Psoas muscle (tissue), 7 donors: ENCODE measurements at regions not wholly inside any gene's neighbourhood (a gene's known extent, or its start where the extent isn't known, plus 50 kb on each side); places are given as distances from the start of the nearest gene placed in this dataset.
A peak's percentile ranks its signal among the peaks of the same experiment; 100 is the strongest.
"Not testable (repeated sequence)": the region's sequence is repeated elsewhere in the genome, so short reads cannot be mapped to it uniquely, and the experiment has no call there.

Experiments
- ATAC-seq, 4 donors: fragments of 200-7000 bp; cut with Tn5 transposase; one replicate each; pipeline ENCODE4 v1.9.1; 2020; ENCODE audit warnings: moderate library complexity in 3 of 4, mild to moderate bottlenecking in 2 of 4
- DNase-seq, 2 donors: peaks; one replicate each; pipeline ENCODE4 v3.0.0-alpha.2; 2020
- H3K27ac ChIP-seq: fragments of 200-600 bp; one replicate; pipeline ENCODE4 v1.8.0; 2022
- H3K27me3 ChIP-seq, 3 donors: fragments of 200-600 bp in 1 of 3; one replicate each; pipeline versions ENCODE4 v1.6.1 to v1.8.0; 2013 to 2022; ENCODE audit warnings: low read length in 2 of 3, mild to moderate bottlenecking in 2 of 3, moderate library complexity in 1 of 3; ENCODE audit not compliant: insufficient read depth in 3 of 3
- H3K36me3 ChIP-seq, 2 donors: fragments of 200-600 bp in 1 of 2; one replicate each; pipeline versions ENCODE4 v1.6.1 to v1.8.0; 2013 to 2022; ENCODE audit warnings: low read depth in 1 of 2, mild to moderate bottlenecking in 1 of 2, moderate library complexity in 1 of 2; ENCODE audit not compliant: insufficient read depth in 1 of 2
- H3K4me1 ChIP-seq: fragments of 200-600 bp; one replicate; pipeline ENCODE4 v1.8.0; 2022
- H3K4me3 ChIP-seq: fragments of 200-600 bp; one replicate; pipeline ENCODE4 v1.8.0; 2022; ENCODE audit warnings: mild to moderate bottlenecking
- H3K9me3 ChIP-seq: fragments of 200-600 bp; one replicate; pipeline ENCODE4 v1.8.0; 2022
- WGBS, 3 donors: extraction: QIAGEN DNeasy Blood & Tissue Kit; methylation state at CpG; one replicate each; pipeline versions ENCODE4 v1.1.6 to v1.1.7; 2013; 5-methylcytosine and 5-hydroxymethylcytosine counted together
- intact Hi-C, 2 donors: fragments of 100-400 bp; cut with DNase I; formaldehyde crosslinking; loops; one replicate each; pipeline versions ENCODE4 v1.11.0 to v1.14.2; 2022
- TF ChIP-seq, protein P1 (sequence below): fragments of 200-600 bp; IDR thresholded peaks from one replicate; pipeline ENCODE4 v1.8.0; 2022; ENCODE audit warnings: antibody characterized with exemption
- donor health status: healthy with polysubstance abuse.
- donor health status: DM: no; HTN: no; CAD: no; lungs with moderate emphysema.
- donor health status: Bipolar disorder and iron deficiency.
- donor health status: healthy.
- donor health status: DM: yes; HTN: yes; CAD: no.
- donor health status: DM: no; HTN: no; CAD: no.
- donor health status: DM: yes; HTN: yes; CAD: no.

DNA sequence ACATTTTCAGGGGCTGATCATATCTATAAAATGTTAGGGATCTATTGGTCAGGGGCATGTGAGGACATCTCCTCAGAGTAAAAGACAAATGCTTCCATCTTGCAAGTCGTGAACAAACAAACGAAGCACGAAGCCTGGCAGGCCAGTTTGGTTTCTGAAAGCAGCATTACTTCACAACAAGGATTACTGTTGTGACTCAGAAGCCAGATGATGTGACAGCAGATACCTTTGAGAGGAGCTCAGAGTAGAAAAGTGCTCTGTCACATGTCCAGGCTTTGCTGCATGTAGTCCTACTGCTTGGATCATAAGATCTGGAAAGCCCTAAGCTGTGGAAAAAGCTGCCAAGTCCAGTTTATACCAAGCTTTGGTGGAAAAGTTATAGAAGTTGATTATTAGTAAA lies 1827.2 kb downstream of the ARAP2 start:
- WGBS, 3 donors: 18 to 48% (median 34%) methylated on average over 3 of the region's 3 CpGs
- H3K9me3 ChIP-seq: no peaks in the 10 kb centered on the region
- H3K4me1 ChIP-seq: no peaks in the 10 kb centered on the region
- no peaks in the 10 kb centered on the region for H3K27me3 ChIP-seq
- intact Hi-C loops: no loop called here
- DNase-seq: no peak
- peak in 1 of 4 donors; percentile 61 for ATAC-seq
- H3K4me3 ChIP-seq: no peak overlapping the region
- TF ChIP-seq, protein P1, sequence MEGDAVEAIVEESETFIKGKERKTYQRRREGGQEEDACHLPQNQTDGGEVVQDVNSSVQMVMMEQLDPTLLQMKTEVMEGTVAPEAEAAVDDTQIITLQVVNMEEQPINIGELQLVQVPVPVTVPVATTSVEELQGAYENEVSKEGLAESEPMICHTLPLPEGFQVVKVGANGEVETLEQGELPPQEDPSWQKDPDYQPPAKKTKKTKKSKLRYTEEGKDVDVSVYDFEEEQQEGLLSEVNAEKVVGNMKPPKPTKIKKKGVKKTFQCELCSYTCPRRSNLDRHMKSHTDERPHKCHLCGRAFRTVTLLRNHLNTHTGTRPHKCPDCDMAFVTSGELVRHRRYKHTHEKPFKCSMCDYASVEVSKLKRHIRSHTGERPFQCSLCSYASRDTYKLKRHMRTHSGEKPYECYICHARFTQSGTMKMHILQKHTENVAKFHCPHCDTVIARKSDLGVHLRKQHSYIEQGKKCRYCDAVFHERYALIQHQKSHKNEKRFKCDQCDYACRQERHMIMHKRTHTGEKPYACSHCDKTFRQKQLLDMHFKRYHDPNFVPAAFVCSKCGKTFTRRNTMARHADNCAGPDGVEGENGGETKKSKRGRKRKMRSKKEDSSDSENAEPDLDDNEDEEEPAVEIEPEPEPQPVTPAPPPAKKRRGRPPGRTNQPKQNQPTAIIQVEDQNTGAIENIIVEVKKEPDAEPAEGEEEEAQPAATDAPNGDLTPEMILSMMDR: no peak
- no peak overlapping the region for H3K27ac ChIP-seq
- no peaks in the 10 kb centered on the region for H3K36me3 ChIP-seq

DNA sequence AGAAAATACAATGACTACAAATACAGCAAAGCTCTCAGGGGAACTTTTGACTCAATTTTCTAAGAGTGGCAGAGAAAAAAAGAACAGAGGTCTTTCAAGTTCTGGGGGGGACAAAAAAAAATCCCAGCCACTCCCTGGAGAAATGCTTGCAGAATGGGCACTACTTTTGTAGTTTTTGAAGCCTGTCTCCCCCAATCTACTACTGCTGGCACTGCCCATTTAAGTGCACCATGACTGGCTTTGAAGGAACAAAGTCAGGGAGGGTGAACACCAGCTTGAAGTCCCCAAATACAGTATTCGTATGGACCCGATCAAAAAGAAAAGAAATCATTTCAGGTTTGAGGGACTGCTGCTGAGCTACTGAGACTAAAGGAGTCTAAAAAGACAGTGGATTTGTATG lies 1824.4 kb downstream of the ARAP2 start:
- H3K27ac ChIP-seq: no peak overlapping the region
- DNase-seq: no peak
- no peaks in the 10 kb centered on the region for H3K4me1 ChIP-seq
- no peak overlapping the region for H3K4me3 ChIP-seq
- no peaks in the 10 kb centered on the region for H3K36me3 ChIP-seq
- intact Hi-C loops: no loop called here
- WGBS, 3 donors: 79 to 87% (median 86%) methylated on average over 2 of the region's 2 CpGs
- no peaks in the 10 kb centered on the region for H3K9me3 ChIP-seq
- H3K27me3 ChIP-seq: no peaks in the 10 kb centered on the region
- no peak for ATAC-seq
- TF ChIP-seq, protein P1: no peak

DNA sequence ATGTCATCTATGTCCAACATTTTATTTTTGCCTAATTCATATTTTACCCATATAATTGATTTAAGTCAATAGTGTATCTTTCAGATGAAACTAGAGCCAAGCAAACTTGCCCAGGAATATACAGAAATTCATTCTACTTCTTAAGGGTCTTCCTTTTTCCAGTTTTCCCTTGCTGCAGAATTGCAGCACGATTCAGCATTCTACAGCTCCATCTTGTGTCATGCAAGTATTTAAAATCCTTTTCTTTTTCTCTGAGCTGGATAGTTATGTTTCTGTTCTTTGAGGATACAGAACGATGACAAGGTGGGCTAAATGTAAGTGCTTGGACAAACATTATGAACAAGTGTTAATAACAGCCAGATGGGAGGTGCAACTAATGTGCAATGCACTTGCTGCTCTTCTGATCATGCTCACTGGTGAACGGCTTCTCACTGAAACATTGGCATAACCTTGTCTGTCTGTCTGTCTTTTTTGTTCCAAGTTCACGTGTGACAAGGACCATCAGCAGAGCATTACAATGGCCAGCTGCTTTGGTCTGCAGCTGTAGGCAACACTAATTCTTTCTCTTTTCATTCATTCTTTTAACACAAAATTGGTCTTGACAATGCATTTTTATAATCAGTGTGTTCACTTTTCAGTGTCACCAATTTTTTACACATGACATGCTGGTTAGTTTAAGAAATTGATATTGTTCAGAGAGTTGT lies 1821.7 kb downstream of the ARAP2 start:
- Histone ChIP-seq H3K4me1 (no peaks in the 10 kb centered on the region), H3K27ac (no peak overlapping the region), H3K4me3 (no peak overlapping the region), H3K27me3 (no peaks in the 10 kb centered on the region), H3K36me3 (no peaks in the 10 kb centered on the region), H3K9me3 (no peaks in the 10 kb centered on the region)
- DNase-seq (no peak), ATAC-seq (no peak)
- TF ChIP-seq, protein P1: no peak
- 13 to 23% (median 13%) methylated on average over 4 of the region's 4 CpGs for WGBS, 3 donors
- intact Hi-C loops: no loop called here

DNA sequence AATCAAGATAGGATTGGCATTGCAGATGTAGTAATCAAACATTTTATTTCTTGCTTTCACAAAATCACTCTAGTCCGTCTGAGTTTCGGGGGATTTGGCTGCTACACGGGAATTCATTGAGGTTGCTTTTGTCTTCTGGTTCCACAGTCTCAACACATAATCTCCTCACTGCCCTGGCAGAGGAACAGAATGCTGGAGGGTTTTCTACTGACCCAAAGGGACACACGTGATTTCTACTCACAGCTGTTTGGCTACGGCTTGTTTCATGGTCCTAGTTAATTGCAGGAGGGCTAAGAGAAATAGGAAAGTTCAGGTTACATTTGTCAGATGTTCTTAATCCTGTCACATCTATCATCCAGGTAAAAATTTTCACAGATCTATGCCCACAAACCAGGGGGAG lies 1811.6 kb downstream of the ARAP2 start:
- Histone ChIP-seq H3K9me3 (no peaks in the 10 kb centered on the region), H3K27me3 (no peaks in the 10 kb centered on the region), H3K4me1 (no peaks in the 10 kb centered on the region), H3K36me3 (no peaks in the 10 kb centered on the region), H3K4me3 (no peak overlapping the region), H3K27ac (no peak overlapping the region)
- 20 to 29% (median 20%) methylated on average over 5 of the region's 5 CpGs for WGBS, 3 donors
- TF ChIP-seq, protein P1: no peak
- ATAC-seq (no peak), DNase-seq (no peak)
- intact Hi-C loops: no loop called here

DNA sequence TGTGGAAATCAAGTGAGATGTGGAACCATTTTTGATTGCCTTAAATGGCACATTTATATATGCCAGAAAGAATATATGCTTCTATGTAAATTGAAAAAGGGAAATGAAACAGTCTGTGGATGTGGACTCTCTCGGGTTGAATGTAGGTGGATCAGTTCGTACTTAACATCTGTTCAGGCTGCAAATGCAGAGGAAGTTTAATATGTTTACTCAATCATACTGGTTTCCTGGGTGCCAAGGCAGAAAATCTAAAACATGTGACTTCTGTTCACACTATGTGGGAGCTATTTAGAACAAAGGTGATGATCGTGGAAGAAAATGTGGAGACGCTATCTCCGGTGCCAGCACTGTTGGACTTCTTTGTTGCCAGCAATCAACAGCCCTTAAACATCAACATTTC lies 1809.9 kb downstream of the ARAP2 start:
- H3K9me3 ChIP-seq, H3K27ac ChIP-seq, DNase-seq, H3K4me3 ChIP-seq, H3K4me1 ChIP-seq, ATAC-seq, intact Hi-C loops, H3K27me3 ChIP-seq, H3K36me3 ChIP-seq: not testable (repeated sequence)
- 52 to 59% (median 57%) methylated on average over 5 of the region's 5 CpGs for WGBS, 3 donors
